Endodermal cell (in vitro differentiated cells): ENCODE measurements at regions not wholly inside any gene's neighbourhood (a gene's known extent, or its start where the extent isn't known, plus 50 kb on each side); places are given as distances from the start of the nearest gene placed in this dataset.

Experiments used
- DNase-seq: peaks from one replicate; pipeline ENCODE4 v3.0.0-alpha.2; 2017
- H3K27ac ChIP-seq: 2 replicates; pipeline ENCODE4 v1.5.1; 2013; ENCODE audit warnings: mild to moderate bottlenecking, low read depth, low read length, moderate library complexity
- H3K27me3 ChIP-seq: 2 replicates; pipeline ENCODE4 v1.6.1; 2013; ENCODE audit warnings: mild to moderate bottlenecking, low read length, moderate library complexity; ENCODE audit not compliant: insufficient read depth, control insufficient read depth, poor library complexity, severe bottlenecking
- H3K36me3 ChIP-seq: 2 replicates; pipeline ENCODE4 v1.7.0; 2013; ENCODE audit warnings: mild to moderate bottlenecking, low read length, moderate library complexity; ENCODE audit not compliant: control insufficient read depth, insufficient read depth
- H3K4me1 ChIP-seq: one replicate; pipeline ENCODE4 v1.7.0; 2013; ENCODE audit warnings: low read length; ENCODE audit not compliant: control insufficient read depth, insufficient read depth
- H3K4me3 ChIP-seq: 2 replicates; pipeline ENCODE4 v1.5.1; 2013; ENCODE audit warnings: mild to moderate bottlenecking, low read length, moderate library complexity
- H3K9ac ChIP-seq: 2 replicates; pipeline ENCODE4 v1.6.1; 2013; ENCODE audit warnings: mild to moderate bottlenecking, low read length, moderate library complexity; ENCODE audit not compliant: poor library complexity, severe bottlenecking; ENCODE audit errors: extremely low read depth
- H3K9me3 ChIP-seq: 2 replicates; pipeline ENCODE4 v1.6.1; 2013; ENCODE audit warnings: mild to moderate bottlenecking, low read length, moderate library complexity; ENCODE audit not compliant: control insufficient read depth
- H3K27ac Mint-ChIP-seq: 2 replicates; pipeline ENCODE4 v1.8.0; 2020; ENCODE audit warnings: mixed read lengths
- H3K27me3 Mint-ChIP-seq: 2 replicates; pipeline ENCODE4 v1.8.0; 2021; ENCODE audit warnings: mild to moderate bottlenecking, mixed read lengths; ENCODE audit not compliant: insufficient read depth
- H3K36me3 Mint-ChIP-seq: 2 replicates; pipeline ENCODE4 v1.8.0; 2020; ENCODE audit warnings: low read depth, mixed read lengths
- H3K4me1 Mint-ChIP-seq: 2 replicates; pipeline ENCODE4 v1.8.0; 2020; ENCODE audit warnings: mixed read lengths
- H3K4me3 Mint-ChIP-seq: 2 replicates; pipeline ENCODE4 v1.8.0; 2020; ENCODE audit warnings: mild to moderate bottlenecking, moderate library complexity, mixed read lengths
- H3K9me3 Mint-ChIP-seq: 2 replicates; pipeline ENCODE4 v1.8.0; 2020; ENCODE audit warnings: mild to moderate bottlenecking, mixed read lengths
- CTCF ChIP-seq: fragments of 200-600 bp; sonication (generic); conservative IDR thresholded peaks from 2 replicates; pipeline ENCODE4 v1.5.0; 2021; ENCODE audit warnings: antibody characterized with exemption, mild to moderate bottlenecking
- WGBS, 2 experiments: methylation state at CpG; one replicate each; pipeline versions ENCODE4 v1.1.5 to v1.1.7; 2013; ENCODE audit warnings: missing lambda C conversion rate in 2 of 2, mixed read lengths in 1 of 2; ENCODE audit not compliant: insufficient coverage in 1 of 2, insufficient read length in 1 of 2; 5-methylcytosine and 5-hydroxymethylcytosine counted together

GRCh38 chr5:143515829-143516228, 112.3 kb upstream of the NR3C1 start:
- Histone ChIP-seq H3K27me3 (no peaks in the 10 kb centered on the region), H3K9me3 (no peaks in the 10 kb centered on the region), H3K4me1 (no peaks in the 10 kb centered on the region), H3K9ac (no peak overlapping the region), H3K36me3 (no peaks in the 10 kb centered on the region), H3K27ac (no peak overlapping the region), H3K4me3 (no peak overlapping the region)
- 79 to 83% methylated on average over 4 to 5 of the region's 5 CpGs for WGBS, 2 experiments
- Mint-ChIP-seq H3K4me1 (no peaks in the 10 kb centered on the region), H3K36me3 (no peaks in the 10 kb centered on the region), H3K4me3 (no peak overlapping the region), H3K27ac (no peak overlapping the region), H3K9me3 (no peaks in the 10 kb centered on the region), H3K27me3 (peaks cover 5% of the 10 kb centered on the region)
- no peak for TF ChIP-seq CTCF
- no peak for DNase-seq

- Histone ChIP-seq H3K9me3 (no peaks in the 10 kb centered on the region), H3K4me3 (no peak overlapping the region), H3K36me3 (no peaks in the 10 kb centered on the region), H3K27ac (no peak overlapping the region), H3K9ac (no peak overlapping the region), H3K27me3 (no peaks in the 10 kb centered on the region), H3K4me1 (no peaks in the 10 kb centered on the region)
- Mint-ChIP-seq H3K9me3 (no peaks in the 10 kb centered on the region), H3K36me3 (no peaks in the 10 kb centered on the region), H3K4me3 (no peak overlapping the region), H3K4me1 (peaks cover 1% of the 10 kb centered on the region), H3K27ac (no peak overlapping the region), H3K27me3 (peaks cover 5% of the 10 kb centered on the region)
- no peak for TF ChIP-seq CTCF
- DNase-seq, result no peak
Observed at GRCh38 chr5:143514616-143515335, 111.3 kb upstream of the NR3C1 start.

GRCh38 chr5:143513720-143514119, 110.2 kb upstream of the NR3C1 start:
- Histone ChIP-seq H3K27ac (no peak overlapping the region), H3K4me1 (no peaks in the 10 kb centered on the region), H3K36me3 (no peaks in the 10 kb centered on the region), H3K27me3 (no peaks in the 10 kb centered on the region), H3K9ac (no peak overlapping the region), H3K9me3 (no peaks in the 10 kb centered on the region), H3K4me3 (no peak overlapping the region)
- no peak overlapping the region for H3K27ac Mint-ChIP-seq
- H3K4me1 Mint-ChIP-seq, result peaks cover 6% of the 10 kb centered on the region
- no peaks in the 10 kb centered on the region for H3K9me3 Mint-ChIP-seq
- no peak for TF ChIP-seq CTCF
- 86 to 94% methylated on average over 2 of the region's 2 CpGs for WGBS, 2 experiments
- H3K4me3 Mint-ChIP-seq, result no peak overlapping the region
- no peak for DNase-seq
- H3K27me3 Mint-ChIP-seq, result peaks cover 5% of the 10 kb centered on the region
- no peaks in the 10 kb centered on the region for H3K36me3 Mint-ChIP-seq
